Daoy (cell line): ENCODE measurements at regions not wholly inside any gene's neighbourhood (a gene's known extent, or its start where the extent isn't known, plus 50 kb on each side); places are given as distances from the start of the nearest gene placed in this dataset.

ENCODE experiments used
- DNase-seq: peaks from one replicate; pipeline ENCODE4 v3.0.0-alpha.2; 2015; ENCODE audit warnings: low read depth

DNA sequence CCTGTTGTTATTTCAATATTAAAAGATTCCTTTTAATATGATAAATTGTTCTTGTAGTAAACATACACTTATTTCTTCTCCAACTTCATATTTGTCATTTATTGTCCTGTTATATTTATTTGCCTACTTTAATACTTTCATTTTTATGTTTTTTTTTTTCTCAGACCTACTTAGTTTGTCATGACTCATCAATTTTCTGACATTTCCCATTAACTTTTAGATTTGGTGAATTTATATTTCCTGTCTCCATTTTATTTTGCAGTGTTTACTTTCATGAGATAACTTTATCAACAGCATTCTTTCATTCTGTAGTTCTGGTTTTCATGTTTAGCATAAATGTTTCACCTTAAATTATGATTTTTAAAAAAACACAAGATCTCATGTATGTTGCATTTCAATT lies 788.7 kb downstream of the EFNA5 start:
- DNase-seq, result no peak

DNA sequence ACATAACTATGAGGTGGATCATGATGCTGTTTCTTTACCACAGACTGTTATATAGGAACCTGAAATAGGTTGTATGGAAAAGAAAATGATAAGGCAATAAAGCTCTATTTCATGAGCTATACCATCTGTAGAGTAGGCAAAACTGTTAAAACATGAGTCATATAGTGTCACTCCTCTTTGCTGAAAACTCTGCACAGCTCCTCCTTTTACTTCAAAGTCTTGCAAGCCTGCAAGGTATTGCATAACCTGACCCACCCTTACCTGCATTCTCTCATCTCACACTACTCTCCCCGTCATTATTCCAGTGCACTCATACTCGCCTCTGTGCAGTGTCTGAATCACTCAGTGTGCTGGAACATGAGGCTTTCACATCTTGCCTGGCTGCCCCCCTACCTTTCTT lies 790.1 kb downstream of the EFNA5 start:
- no peak for DNase-seq

DNA sequence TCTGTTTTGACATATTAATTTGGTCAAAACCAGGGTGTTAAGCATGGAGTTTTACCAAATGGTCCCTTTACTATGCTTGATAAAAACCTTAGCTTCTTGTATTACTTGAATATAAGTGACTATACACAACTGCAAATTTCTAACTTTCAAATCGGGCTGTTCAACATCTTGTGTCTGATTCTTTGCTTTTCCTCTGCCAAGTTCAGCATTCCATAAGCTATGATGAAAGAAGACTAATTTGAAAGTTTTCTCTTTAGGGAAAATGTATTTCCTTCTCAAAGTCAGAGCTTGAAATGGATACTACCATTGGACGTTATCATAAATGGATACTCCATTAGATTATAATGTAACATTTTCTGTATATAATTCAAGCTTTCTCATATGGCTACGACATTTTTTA lies 792.9 kb downstream of the EFNA5 start:
- DNase-seq, result no peak

DNA sequence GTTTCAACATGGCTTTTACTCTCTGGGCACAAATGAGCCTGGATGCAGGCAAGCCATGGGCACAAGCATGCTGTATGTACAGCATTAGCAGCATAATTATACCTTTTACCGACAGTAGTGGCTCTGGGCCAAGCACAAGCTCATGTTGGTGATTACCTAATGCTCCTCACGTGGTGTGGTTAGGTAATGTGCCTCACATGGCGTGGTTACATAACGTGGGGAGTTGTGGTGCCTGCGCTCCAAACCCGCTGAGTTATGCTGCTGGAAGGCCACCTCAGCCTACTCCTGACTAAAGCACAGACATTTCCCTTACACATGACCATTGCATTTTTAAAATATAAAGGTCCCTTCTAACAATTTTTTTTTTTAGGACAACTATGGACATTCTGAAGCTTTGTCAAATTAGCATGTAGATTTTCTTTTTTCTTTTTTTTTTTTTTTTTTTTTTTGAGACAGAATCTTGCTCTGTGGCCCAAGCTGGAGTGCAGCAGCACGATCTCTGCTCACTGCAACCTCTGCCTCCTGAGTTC lies 794.0 kb downstream of the EFNA5 start:
- peak; percentile 23 for DNase-seq

DNA sequence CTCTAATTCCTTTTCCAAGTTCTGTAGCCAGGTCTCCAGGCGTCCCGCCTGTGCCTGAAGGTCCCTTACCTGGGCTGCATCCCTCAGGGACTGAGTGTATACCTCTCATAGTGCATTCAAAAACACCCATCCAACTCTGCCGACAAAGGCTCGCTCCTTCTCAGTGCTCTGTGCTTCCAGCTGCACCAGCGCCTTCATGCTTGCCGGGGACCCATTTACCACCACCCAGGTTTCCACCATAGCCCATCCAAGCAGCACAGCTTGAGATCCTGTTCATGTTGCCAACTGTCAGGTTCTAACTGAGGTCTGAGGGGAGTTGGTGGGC lies 794.5 kb downstream of the EFNA5 start:
- DNase-seq, result no peak

GRCh38 chr5:106875591-106876297 lies 795.0 kb downstream of the EFNA5 start:
- DNase-seq, result peak; percentile 67

DNA sequence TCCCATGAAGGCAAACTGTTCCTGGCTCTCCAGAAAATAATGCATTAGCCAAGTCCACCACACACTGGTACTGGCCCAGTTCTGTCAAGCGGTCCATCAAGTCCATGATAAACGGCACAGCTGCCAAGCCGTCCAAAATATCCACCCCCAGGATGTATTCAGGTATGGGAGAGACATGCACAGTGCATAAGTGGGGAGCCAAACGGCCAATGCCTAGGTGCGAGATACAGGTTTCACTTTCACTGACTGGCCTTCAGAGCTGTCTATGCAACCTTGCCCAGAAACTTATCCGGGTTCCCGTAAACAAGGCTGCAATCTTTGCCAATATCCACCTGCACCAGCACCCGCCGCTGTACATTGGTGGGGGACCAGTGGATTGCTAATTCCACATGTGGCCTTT lies 795.8 kb downstream of the EFNA5 start:
- no peak for DNase-seq

DNA sequence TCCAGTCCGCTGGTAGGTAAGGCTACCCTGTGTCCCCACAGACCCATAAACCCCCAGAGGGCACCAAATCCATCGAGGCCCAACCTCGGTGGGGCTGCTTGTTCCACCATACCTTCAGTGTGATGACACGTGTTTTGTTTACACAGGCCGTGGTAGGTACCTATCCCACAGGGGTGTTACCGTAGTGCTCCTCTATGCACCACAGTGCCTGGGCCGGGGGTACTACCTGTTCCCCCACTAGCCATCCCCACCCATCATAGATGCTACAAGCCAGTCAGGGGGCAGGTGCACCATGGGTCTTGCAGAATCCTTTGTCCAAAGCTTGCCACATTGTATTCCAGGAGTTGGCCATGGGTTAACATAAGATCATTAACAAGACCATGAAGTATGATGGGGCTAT lies 796.2 kb downstream of the EFNA5 start:
- DNase-seq, result no peak

DNA sequence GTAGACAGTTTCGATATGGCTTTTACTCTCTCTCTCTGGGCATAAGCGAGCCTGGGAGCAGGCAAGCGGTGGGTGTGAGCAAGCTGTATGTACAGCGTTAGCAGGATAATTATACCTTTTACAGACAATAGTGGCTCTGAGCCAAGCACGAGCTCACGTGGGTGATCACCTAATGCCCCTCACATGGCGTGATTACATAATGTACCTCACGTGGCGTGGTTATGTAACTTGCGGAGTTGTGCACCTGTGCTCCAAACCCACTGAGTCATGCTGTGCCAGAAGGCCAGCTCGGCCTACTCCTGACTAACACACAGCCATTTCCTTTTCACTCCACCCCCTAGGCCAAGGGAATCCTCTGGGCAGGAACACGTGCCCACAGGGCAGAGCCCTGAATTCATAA lies 797.2 kb downstream of the EFNA5 start:
- peak; percentile 30 for DNase-seq

DNA sequence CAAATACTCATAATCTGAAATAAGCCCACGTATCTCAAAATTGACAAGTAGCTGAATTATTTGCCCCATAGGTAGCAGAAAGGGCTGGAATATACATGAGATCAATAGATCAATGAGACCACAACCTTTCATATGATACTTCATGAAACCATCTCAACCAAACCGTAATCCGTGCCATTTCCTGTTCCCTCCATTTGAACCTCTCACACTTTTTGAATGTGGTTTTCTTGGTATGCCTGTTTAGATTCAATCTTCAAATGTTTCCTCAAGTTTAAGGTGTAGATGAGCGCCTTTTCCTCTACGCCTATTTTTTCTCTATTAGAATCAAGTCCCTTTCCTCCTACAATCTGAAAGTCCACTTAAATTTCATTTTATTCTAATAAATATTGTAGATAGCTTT lies 805.5 kb downstream of the EFNA5 start:
- no peak for DNase-seq

DNA sequence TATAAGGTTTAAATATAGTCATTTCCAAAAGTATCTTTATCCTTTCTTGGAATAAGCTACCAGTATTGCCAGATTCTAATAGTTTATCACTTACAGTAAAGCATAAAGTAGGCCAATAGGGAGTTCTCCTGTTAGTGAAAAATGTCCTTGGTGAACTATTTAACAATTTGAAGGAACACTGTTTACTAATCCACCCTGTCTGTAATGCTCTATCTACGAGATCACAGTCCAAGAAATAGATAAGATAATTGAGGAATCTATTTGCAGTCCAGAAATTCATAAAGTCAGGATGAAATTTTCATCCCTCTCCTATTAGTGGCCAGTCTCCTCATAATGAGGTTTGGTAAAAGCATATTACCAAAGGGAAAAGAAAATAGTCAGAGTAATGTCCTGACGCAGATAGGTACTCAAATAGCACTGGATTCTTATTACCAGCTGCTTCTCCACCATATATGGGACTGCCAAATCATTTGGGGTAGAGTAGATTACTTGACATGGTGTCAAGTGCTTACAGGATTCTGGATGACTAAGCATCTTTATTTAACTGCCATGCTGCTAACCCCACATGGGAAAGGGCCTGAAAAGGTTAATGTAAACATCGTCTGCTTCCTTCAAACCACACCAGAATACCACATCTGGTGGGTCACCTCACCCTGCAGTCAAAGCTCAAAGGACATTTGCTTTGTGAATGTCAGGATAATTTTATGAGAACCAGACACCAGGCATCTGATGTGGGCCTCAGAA lies 808.1 kb downstream of the EFNA5 start:
- peak; percentile 63 for DNase-seq

DNA sequence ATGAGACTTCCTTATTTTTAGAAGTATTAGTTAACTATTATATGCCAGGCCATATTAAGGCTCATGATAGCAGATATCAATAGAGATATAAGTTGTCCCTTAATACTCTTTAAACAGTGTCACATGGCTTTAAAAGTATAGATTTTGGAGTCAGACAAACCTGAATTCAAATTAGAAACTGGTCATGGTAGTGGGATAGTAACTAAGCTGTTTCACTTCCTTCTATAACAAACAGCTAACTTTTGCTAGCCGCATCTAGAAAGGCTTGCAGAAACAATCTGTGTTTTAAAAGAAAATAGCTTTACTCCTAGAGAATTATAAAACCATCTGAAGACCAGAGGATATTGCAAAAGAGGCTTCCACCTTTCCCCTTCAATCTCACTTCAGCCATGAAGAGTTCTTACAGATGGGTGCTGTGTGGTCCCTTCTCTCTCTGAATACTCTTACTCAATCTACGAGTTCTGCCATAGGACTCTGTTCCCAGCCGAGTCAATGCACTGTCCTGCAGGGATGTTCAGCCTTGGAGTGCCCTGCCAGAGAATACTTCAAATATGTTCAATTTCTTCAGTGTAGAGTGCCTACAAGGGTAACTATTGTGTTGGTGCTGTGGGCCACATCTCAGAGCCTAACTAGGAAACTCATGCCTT lies 810.2 kb downstream of the EFNA5 start:
- DNase-seq, result no peak

DNA sequence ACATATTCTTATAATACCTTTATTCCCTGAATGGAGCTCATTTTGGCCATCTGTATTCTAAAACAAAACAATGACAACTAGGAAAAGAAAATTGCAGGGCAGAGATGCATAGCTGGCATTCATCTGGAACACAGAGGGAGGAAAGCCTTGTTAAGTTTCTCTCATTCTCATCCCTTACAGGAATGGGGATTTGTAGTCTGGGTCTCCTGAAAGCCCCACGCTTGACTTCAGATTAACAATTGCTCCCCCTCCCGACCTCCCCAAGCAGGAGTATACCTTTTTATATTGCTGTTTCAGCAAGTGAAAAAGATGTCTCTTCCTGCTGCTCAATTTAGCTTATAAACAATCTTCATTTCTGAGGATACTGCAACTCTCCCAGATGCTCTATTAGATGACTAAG lies 812.1 kb downstream of the EFNA5 start:
- DNase-seq, result no peak

- no peak for DNase-seq
Observed at GRCh38 chr5:106854922-106855321, 815.8 kb downstream of the EFNA5 start.

GRCh38 chr5:106854105-106854687 lies 816.5 kb downstream of the EFNA5 start:
- DNase-seq, result no peak

DNA sequence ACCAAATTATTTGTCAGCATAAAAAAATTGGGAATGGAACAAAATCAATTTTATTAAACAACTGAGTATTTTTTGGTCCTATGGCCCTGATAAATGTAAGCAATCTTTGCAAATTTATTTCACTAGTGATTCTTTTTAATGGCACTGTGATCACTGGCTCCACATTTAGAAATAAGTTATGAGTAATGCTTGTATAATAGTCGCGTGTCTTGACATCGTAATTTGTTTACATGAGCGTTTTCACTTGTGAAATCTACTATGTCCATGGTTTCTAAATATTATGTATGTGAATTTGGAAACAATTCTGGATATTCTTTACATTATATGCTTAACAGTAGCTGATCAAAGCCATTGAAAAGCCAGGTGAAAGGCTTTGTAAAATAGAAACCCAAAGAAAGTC lies 817.5 kb downstream of the EFNA5 start:
- no peak for DNase-seq

DNA sequence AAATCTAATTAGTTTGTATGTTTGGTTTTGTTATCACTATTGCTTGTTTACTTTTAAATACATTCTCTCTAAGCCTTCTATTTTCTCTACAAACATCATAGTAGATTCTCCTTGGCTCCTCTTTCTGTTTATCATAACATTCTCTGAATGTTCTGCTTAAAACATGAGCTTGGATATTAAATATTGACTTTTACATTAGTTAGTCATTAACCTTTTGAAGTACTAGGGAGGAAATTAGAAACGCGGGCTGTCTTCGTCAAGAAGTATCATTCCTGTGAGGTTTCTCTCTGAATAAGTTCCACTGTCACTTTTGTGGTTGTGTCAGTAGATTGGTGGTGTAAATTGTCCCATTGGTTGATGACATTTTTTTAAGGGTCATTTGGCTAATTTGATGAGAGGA lies 821.5 kb downstream of the EFNA5 start:
- no peak for DNase-seq

DNA sequence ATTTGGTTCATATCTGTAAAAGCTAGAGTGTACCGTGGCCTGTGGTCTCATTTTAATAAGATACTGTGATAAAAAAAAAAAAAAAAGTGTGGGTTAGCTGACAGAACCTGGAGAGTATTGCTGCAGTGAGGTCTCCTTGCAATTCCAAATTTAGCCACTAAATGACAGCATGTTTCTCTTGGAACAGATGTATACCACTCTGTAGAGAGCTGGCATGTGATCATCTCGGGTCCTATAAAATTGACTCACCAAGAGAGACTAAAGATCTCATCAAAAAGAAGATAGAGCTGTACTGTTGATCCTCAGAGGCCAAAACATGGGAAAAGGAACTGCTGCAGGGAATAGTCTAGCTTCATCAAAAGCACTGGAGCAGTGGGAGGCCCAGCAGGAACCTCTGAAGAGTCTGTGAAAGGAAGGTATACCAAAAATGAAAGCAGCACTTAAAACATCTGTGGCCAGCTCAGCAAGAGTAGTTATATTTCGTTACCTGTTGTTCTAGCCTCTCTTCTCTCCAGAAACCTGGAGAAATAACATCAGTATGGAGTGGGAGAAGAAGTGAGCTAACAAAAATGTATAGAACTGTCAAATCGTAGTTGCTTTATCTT lies 826.8 kb downstream of the EFNA5 start:
- peak; percentile 19 for DNase-seq

- no peak for DNase-seq
Observed at GRCh38 chr5:106833517-106833916, 837.2 kb downstream of the EFNA5 start.

DNA sequence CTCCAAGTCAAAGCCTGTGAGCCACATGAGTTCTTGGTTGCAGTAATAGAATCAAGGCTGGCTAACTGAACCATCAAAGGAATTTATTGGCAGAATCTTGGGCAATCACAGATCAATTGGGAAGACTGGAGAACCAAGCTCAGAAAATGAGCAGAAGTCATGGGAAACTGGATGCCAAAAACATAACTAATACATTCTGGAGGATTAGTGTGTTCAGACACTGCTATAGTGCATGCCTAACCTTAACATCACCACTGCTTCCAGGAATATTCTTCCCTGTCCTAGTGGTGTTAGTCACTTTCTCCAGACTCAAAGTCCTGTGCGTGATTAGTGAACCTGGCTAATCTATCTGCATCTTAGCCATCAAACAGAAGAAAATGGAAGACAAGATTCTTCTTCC lies 843.7 kb downstream of the EFNA5 start:
- no peak for DNase-seq

GRCh38 chr5:106825374-106825773 lies 845.4 kb downstream of the EFNA5 start:
- no peak for DNase-seq

DNA sequence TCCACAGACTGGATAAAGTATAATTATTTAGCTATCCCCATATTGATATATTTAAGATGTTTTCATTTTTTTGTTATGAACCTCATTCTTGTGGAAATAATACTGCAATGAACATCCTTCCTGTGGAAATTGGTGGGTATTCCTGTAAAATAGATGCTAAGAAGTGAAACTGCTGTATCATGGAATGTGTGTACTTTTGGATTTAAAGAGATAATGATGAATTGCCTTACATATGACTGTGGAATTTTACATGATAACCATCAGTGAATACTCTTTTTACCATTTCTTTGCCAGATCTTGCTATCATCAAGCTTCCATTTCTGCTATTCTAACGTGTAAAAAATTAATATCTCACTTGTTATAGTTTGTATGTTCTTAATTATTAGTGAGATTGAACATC lies 847.9 kb downstream of the EFNA5 start:
- DNase-seq, result no peak
